ENCODE measurements at regions not wholly inside any gene's neighbourhood (a gene's known extent, or its start where the extent isn't known, plus 50 kb on each side); places are given as distances from the start of the nearest gene placed in this dataset.

DNA sequence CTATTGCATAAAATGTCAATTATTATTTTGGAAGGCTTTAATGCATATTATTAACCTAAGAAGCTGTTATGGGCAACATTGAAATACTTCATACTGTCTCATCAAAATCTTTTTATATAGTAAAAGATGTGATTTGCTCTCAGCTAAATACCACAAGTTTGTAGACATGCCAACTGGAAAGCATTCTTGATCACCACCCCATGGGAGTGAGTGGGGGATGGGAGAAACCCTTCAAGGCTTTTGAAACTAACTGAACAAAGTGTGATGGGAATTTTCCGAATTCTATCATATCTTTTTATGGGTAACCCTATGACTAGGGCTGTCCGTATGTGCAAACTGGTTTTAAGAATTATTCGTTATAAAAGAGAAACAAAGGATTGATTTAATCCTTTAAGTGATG is 377.3 kb upstream of the JAG1 start:
- no peak for DNase-seq

DNA sequence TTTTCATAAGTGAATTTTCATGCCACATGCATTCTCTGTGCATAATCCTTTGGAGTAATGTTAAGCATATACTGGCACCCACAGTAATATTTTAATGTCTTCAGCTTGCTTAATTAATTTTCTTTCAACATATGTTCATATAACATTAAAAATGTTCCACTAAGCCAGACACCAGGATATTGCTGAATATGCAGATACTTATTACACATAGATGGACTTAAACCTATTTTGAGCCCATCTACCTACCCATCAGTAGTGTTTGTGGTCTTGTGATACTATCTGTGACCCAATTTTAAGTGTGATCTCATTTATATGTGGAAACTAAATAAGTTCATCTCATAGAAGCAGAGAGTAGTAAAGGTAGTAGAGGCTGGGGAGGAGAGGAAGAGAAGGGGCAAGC is 379.5 kb upstream of the JAG1 start:
- DNase-seq = no peak

DNA sequence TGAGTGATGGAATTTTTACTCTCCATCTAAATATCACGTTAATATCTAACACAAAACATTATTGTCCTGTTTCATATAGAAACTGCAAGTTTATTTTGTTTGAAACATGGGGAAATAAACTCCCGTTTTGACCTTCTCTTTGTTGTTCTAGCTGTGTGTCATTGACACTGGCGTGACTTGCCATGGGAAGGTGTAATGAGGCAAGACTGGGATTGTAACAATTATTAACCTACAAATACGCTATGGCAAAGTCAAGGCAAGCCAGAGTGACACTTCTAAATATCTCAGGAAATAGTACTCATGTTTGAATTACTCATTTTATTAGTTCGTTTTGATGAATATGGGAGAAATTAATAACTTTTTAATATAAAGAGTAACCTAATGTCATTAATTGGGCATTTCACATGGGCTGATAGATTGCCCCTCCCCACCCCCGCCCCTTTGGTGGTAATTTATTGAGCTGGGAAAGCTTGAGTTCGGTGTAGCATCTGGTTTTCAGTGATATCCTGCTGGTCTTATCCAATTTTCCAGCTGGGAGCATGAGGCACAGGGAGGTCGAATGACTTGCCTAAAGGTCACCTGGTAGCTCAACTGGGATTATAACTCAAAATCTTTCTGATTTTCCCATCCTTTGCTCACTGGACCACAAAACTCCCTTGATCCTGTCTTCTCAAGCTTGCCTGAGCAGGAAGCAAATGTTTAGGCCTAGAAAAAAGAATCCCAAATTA is 380.6 kb upstream of the JAG1 start:
- no peak for DNase-seq

DNA sequence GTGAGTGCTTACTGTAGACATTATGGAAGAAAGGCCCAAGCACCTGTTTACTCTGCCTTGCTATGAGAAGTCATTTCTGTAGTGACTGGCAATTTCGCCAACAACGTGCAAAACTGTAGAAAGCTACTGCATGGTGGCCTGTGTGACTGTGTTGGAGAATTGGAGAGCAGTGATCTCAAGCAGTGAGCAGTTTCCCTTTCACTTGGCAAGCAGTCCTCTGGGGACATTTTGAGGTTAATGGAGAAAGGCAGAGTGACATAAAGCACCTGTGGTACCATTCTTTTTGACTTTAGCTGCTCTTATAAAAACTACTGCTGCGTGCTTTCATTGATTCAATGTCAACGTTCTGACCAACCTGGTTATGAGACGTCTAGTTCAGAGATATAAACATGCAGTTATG is 382.6 kb upstream of the JAG1 start:
- no peak for DNase-seq

DNA sequence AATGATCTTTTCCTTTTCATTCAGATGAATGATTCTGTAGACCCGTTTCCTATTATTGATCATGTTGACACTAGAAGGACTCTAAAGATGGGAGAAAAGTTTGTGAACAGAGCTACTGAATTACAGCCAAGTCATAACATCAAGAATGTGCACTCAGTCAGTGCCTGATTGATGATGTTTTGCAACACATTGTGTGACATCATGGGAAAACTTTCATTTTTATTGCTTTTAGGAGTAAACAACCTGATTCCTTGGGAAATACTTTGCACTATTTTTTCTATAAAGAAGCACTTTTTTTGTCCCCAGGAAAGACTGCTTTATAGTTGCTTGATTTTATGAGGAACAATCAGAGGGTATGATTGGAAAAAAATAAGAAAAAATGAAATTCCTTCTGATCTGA is 383.8 kb upstream of the JAG1 start:
- no peak for DNase-seq

DNA sequence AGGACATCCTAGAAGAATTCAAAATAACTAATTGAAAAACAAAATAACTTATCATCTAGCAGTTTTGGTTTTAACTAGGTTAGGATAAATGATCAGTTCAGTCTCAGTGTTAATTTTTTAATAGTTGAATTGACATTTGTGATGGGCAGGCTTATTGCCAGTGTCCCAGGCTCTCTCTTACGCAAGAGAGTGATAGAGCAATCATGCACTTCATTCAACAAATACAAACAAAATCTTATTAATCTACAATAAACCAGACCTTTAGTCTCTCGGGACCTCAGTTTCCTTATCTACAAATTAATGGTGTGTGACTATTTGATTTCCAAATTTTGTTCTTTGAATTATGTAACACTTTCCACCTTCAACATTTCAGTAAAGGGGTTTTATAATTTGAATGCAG is 385.9 kb upstream of the JAG1 start:
- no peak for DNase-seq

DNA sequence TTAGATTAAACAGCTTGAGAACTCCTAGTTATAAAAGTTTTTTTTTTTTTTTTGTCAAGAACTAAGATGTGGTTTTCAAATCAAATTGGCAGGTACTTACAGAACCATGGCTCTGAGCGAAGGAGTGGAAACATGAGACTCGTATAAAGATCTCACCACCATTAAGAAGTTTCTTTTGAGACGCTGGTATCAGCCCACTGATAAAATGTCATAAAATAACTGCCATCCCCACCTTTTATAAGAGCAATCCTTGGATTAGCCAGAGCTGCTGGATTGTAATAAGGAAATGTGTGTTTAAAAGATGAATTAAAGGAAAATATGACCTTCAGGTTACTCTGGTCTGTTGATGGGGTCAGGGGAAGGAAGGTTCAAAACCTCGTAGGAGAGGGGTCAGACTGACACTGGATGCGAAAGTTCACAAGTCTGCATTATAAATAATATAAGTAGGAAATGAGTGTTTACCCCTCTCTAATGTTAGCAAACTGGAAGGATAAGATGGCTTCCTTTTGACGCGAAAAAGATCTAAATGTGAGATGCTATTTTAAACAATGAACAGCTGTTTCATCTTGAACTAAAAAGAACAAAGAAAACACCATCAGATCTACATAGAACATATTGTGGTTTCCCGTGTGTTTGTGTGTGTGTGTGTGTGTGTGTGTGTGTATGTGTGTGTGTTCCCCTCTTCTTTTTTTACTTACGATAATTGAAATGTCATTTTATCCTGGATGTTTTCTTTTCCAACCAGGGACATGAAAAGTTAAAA is 386.8 kb upstream of the JAG1 start:
- no peak for DNase-seq

DNA sequence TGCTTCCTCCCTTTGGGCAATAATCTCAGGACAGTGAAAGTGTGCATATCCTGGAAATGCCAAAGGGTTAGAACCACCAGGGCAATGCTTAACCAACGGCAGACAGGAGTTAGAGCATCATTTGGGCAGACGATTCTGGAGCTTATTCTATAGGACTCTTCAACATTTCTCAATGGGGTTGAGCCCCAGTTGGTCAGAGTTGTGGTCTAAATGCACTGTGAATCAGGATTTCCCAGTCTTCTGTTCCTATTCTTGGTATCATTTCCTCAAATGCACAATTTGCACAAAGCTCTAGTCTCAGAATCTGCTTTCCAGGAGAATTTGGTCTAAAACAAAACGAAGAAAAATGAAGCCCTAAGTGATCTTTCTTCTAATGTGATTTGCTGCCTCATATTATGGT is 389.6 kb upstream of the JAG1 start:
- peak; percentile 78 to 85 for DNase-seq

DNA sequence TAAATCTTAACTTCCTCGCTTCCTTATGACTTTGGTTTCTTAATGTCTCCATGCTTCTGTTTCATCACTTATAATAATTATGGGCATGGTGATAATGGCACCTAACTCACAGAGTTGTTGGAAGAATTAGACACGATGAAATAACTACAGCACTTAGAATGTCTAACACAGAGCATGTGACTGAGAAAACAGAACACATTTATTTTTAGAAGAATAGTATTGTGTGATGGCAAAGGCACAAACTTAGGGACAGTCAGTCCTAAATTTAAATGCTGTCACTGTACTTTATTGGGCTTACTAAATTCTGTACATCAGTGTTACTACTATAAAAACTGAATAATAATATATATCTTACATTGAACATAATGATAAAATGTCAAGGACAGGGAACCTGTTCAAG is 391.1 kb upstream of the JAG1 start:
- no peak for DNase-seq

DNA sequence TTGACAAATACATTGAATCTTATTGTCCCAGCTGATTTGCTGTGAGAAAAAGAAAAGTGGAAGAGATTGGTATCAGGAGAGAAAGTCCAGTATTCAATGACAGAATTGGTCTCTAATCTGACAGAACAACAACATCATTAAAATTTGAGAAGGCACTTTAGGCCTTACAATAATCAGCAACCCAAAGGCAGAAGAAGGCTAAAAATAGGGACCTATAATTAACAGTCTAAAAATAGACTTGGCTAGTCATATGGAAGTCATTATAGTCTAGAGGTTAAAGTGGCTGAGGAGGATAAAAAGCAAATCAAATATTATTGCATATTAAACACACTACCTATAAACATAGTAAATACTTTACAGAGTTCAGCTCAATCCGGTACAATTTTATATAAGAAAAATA is 393.6 kb upstream of the JAG1 start:
- no peak for DNase-seq

DNA sequence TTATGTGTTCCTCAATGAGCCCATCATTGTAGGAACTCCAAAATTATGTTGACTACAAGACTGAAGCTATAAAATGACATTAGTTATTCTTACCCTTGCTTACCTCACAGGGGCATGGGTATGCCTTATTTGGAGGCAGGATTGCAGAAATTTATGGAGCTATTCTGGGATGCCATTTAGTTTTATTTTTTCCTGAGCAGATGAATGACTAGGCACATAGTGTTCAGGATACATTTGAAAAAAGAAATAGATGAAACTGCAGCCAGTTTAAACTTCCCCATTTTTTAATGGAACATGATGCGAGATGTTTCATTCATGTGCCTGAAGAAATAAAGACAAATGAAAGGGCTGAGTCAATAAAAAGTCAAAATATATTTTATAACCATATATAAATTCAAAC is 399.2 kb upstream of the JAG1 start:
- peak in 1 of 2 donors; percentile 11 for DNase-seq

DNA sequence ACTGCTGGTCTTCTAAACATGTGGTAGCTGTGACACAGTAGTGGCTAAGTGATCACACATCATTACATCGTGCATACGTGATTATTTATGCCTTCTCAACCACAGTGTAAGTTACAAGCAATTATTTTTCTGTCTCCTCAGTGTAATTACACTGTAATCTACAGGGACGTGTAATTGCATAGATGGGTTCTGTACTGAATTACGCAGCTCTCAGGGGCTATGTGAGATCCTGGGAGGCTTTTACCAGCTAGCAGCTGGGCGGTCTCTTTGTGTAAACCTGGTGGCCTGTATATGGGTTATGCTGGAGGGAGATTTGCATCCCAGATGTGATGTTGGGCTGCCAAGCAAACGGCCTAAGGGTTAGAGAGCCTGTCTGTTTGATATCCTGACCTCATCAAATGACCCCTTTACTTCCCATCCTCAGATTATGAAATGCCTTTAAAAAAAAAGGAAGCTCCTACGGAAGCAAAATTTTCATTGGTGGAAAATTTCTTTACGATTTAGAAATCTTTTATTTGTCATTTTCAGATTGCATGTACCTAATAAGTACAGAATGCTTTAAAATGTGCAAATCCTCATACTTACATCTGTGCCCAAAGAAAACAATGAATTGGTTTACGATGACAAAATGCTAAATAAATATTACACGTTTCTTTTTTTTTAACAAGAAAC is 402.8 kb upstream of the JAG1 start:
- peak in 1 of 2 donors; percentile 55 for DNase-seq

DNA sequence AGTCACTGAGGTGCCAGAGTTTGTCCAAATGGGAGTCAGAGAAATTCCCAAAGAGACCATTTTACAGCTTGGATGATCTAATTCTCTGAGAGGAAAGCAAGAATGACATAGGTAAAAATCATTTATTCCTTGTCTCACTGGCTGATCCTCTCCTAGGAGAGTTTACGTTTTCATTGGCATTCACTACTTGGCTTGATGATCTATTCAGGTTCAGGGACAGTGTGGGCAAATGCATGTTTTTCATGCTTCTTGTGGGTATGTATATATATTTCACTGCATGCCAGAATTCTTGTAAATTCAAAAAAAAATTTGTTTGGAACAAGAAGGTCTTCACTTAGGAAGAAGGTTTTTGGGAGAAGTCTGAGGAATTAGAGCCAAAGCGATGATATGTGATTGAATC is 403.4 kb upstream of the JAG1 start:
- DNase-seq = no peak

DNA sequence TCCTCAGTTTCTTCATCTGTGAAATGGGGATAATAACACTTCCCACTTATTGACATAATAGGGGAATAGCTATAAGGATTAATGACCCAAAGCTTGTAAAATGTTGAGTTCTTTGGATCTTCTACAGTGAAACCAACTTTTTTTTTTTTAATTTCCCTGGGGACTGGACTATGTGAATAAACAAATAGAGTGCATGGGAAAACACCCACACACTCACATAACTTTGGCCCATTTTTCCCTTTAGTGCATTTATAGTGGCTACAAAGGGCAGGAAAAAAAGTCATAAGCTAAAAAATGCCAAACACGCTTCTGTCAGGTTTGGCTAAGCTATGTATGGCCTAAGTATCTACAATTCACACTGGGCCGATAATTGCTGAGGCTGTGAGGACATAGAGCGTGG is 406.2 kb upstream of the JAG1 start:
- DNase-seq = no peak

DNA sequence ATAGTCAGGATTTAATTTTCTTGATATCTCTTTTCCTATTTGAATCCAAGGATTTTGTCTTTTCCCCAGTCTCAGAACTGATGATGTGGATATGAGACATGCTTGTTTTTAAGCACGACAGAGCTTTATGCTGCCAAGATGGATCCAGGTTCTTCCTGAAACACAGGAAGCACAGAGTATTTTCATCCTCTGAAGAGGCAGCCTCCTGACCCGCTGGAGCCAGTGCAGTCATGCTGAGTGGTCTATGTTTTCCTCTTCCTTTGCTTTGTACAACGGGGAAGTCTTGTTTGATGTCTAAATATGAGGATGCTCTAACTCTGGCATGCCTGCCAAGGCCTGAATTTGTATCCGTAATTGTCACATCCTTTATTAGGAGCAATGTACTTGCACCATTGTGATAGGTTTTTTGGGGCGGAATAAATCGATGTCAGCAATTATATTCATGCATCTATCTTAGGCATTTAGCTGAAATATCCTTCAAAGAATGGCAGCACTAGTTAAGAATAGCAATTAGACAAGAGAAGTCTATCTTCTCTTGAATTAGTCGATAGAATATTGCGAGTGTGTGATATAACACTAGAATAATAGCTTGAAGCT is 407.1 kb upstream of the JAG1 start:
- no peak for DNase-seq

DNA sequence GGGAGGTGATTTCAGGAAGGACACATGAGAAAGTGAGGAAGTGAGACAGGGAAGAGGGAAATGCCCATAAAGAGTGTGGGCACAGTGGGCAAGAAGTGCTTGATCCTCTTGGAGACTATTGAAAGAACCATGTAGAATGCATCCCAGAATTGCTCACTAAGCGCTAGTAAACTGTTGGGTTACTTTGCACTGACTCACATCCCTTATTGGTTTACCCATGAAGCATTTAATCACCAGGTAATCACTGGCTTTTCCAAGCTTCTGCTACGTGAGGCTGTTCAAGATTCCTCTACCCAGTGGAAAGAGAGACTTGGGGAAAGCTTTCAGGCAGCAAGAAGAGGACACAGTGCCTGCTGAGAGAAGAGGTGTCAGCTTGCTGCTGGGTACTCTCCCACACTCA is 410.0 kb upstream of the JAG1 start:
- peak in 1 of 2 donors; percentile 10 for DNase-seq

DNA sequence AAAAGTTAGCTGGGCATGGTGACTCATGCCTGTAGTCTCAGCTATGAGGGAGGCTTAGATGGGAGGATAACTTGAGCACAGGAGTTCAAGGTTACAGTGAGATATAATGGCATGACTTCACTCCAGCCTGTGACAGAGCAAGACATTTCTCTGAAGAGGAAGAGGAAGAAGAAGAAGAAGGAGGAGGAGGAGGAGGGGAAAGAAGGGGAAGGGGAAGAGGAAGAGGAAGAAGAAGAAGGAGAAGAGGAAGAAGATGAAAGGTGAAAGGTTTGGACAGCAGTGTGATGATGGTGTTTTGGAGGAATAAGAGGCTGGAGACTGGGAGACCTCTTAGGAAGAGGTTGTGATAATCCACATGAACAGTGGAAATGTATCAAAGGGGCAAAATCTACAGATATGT is 410.7 kb upstream of the JAG1 start:
- DNase-seq = no peak

DNA sequence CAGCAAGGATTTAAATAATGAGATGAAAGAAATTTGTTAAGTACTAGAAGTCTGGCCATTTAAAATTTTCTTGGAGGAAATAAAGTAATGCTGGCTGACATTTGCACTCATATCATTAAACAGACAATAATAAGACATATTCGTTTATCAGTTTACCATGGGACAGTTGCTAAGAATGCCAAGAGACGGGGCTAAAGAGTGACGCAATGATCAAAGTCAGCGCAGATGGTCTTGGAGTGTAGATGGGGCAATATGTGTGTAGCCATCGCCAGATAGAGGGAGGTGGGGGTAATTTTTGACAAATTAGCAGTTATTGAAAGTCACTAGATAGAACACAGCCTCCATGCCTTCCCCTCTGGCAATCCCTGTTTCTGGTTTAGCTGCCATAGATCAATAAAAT is 413.2 kb upstream of the JAG1 start:
- no peak for DNase-seq

DNA sequence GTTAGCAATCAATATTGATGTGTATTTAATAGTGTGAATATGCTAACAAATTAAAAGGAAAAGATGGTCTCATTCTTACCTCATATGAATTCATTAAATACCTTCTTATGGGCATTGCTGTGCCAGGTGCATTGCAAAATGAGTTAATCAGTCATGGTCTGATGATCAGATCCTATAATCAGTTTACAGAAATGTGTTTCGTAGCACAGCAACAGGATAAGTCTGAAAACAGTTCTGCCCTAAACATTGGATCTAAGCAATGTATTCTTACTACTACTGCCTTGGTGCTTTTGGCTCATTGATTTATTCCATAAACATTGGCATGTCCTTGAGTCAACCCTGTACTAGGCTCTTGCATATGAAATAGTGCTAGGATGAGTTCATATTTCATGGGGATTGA is 417.0 kb upstream of the JAG1 start:
- no peak for DNase-seq

DNA sequence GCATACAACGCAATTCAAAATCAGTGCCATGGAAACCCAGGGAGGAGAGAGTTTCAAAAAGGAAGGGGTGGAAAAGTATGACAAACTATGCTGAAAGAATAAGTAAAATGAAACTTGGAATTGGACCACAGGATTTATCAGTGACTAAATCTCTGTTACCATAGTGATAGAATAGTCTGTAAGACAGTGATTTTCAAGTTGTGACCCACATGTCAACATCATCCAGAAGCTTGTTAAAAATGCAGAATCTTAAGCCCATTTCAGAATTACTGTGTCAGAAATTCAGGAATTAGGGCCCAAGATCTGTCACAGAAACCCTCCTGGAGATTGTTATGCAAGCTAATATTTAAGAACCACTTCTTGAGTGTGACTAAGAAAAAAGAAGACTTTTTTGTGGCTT is 417.7 kb upstream of the JAG1 start:
- no peak for DNase-seq

DNA sequence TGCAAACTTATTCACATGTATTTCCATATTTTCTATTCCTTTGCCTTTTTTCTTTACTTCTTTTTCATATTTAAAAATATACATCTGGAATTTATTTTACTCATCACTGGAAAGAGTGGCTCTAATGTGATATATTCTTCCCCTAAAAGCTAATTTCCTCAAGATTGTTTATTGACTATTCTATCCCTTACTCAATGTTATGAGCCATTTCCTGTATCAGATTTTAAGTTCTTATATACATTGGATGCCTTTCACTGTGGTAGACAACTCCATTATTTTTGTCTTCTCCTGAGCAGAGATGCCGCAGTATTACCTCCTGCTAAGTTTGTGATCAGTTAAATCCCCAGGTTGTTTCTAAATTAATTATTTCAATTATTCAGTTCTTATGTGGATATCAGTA is 418.4 kb upstream of the JAG1 start:
- no peak for DNase-seq

DNA sequence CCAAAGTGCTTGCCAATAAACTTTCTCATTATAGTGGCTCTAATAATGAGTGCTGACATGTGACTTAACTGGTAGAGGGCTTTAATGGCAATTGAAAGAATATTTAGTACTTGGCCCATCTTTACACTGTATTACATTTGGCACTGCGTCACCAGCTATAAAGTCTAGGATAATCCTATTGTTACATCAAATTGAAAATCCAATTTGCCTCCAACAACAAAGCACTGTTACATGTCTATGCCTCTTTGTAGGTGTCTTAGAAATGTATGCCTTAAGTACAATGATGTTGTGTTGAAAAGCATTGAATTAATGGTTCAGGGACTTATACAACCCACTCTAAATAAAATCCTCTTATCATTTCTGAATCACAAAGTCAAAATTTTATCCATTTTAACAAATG is 420.4 kb upstream of the JAG1 start:
- DNase-seq = no peak

DNA sequence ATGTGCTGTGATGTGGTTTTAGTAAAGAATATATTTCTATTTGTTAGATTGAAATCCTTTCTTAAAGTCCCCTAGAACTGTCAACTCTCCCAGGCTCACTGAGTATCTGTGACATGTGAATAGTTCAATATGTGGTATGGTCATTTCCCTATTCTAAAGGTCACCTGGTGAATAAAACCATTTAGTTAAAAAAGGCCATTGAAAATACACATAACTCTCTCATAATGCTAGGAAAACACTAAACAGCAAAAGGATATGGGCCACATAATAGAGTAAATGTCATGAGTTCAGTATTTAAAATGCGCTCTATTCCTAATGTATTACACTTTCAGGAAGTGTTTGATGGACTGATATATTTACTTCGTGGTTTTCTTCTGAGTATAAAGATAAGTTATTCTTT is 420.9 kb upstream of the JAG1 start:
- DNase-seq = no peak

DNA sequence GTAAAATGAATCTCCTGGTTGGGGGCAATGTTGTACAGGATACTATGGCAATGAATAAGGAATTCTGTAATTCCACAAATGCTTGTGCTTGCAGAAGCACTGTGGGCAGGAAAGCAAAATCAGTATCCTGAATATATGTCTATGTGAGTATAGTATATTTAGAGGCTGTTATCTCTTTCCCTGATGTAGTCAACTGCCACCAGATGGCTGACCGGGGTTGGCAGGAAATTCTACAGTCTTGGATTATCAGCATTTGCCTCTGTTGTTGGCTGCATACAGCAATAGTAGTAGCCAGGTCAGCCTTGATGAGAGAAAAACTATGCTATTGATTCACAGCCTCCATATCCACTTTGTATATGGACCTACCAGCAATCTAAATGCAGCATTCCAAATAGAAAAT is 425.1 kb upstream of the JAG1 start:
- no peak for DNase-seq

Measured in inflammatory macrophage treated with lipopolysaccharide for 1 hour (primary cell).